ENCODE measurements at regions not wholly inside any gene's neighbourhood (a gene's known extent, or its start where the extent isn't known, plus 50 kb on each side); places are given as distances from the start of the nearest gene placed in this dataset.

- Mint-ChIP-seq H3K4me3 (no peak overlapping the region), H3K27ac (no peak overlapping the region), H3K4me1 (peaks cover 11 to 17% (median 13%) of the 10 kb centered on the region in 3 donors), H3K27me3 (peaks cover 0 to 17% of the 10 kb centered on the region in 2 donors), H3K9me3 (no peaks in the 10 kb centered on the region), H3K36me3 (no peaks in the 10 kb centered on the region)
- Histone ChIP-seq H3K27ac (ENCODE audit: low read length) (no peak overlapping the region), H3K27me3 (replicated peaks in 1 of 2; ENCODE audit: control insufficient read depth in 2 of 2, extremely low read depth in 1 of 2, insufficient read depth in 2 of 2, low read length in 1 of 2) (peaks cover 0 to 31% of the 10 kb centered on the region in 2 experiments), H3K4me1 (ENCODE audit: control insufficient read depth in 1 of 2, extremely low read depth in 1 of 2, insufficient read depth in 2 of 2, low read length in 2 of 2) (peaks cover 0 to 5% of the 10 kb centered on the region in 2 experiments), H3K4me3 (ENCODE audit: control insufficient read depth in 1 of 2, extremely low read depth in 1 of 2, low read length in 1 of 2) (no peak overlapping the region), H3K9me3 (no peaks in the 10 kb centered on the region), H3K36me3 (ENCODE audit: control insufficient read depth in 2 of 2, extremely low read depth in 1 of 2, insufficient read depth in 1 of 2, low read length in 1 of 2) (no peaks in the 10 kb centered on the region)
- ATAC-seq (replicated peaks in 1 of 4) (no peak), DNase-seq (no peak)
- ChIA-PET CTCF (no interaction called here), POLR2A (no interaction called here)
- 100% methylated on average over 4 of the region's 12 CpGs for WGBS (ENCODE audit: insufficient coverage)
Observed at GRCh38 chr20:17869295-17869994, 99.1 kb downstream of the SNX5 start.

DNA sequence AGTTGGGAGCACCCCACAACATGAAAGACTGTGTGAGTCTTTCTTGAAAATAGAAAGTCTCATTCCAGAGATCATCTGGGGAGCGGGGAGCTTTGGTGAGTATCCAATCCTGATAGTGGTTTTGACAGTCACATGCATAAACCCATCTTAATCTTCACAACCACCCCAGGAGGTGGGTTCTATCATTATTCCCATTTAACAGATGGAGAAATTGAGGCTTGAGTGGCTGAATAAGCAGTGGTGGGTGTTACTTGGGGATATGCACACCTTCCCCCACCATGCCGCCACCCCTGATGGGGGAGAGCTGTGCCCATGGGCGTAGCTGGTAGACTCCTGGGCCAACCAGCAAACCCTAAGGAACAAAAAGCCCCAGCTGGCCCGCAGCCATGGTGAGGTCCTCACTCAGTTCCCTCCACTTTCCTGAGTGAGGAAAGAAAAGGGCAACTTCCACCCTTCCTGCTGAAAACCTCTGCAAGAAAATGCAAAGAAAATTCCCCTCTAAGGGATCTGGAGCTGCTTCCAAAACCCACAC is 99.8 kb downstream of the SNX5 start:
- WGBS (ENCODE audit: insufficient coverage): no CpG with 5 or more reads among the region's 4 CpGs

DNA sequence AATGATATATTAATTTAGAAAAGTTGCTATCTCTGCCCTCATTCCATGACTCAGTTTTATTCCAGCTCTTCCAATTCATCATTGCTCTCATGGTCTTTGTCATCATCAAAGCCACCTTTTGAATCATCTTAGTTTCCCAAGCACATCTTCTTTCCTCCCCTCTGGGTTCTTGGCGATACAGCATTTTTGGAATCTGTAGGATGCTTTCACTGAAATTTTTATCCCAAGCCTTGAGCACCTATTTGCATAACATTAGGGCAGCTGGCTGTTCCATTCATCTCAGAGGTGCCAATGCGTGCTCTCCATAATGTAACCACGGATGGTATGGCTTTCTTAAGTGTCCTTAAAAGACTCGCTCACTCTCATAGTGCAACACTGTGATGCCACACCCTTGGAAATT is 100.4 kb downstream of the SNX5 start:
- H3K27ac ChIP-seq (ENCODE audit: low read length): no peak overlapping the region
- CTCF ChIA-PET: interaction anchor here in 1 of 2 donors (0.8 kb wide), 1 partner anchor 50 kb away, joined by 12 read pairs; no protein-coding TSS in a partner anchor
- DNase-seq (no peak), ATAC-seq (replicated peaks in 1 of 4) (no peak)
- WGBS (ENCODE audit: insufficient coverage): 78% methylated on average over 3 of the region's 4 CpGs
- H3K36me3 ChIP-seq (ENCODE audit: control insufficient read depth in 2 of 2, extremely low read depth in 1 of 2, insufficient read depth in 1 of 2, low read length in 1 of 2): no peaks in the 10 kb centered on the region
- H3K27me3 ChIP-seq (replicated peaks in 1 of 2; ENCODE audit: control insufficient read depth in 2 of 2, extremely low read depth in 1 of 2, insufficient read depth in 2 of 2, low read length in 1 of 2): peaks cover 0 to 31% of the 10 kb centered on the region in 2 experiments
- no peak overlapping the region for H3K4me3 Mint-ChIP-seq
- H3K9me3 ChIP-seq: no peaks in the 10 kb centered on the region
- no peak overlapping the region for H3K4me3 ChIP-seq (ENCODE audit: control insufficient read depth in 1 of 2, extremely low read depth in 1 of 2, low read length in 1 of 2)
- peaks cover 11 to 13% (median 11%) of the 10 kb centered on the region in 3 donors for H3K4me1 Mint-ChIP-seq
- H3K27me3 Mint-ChIP-seq: peaks cover 0 to 17% of the 10 kb centered on the region in 2 donors
- no peaks in the 10 kb centered on the region for H3K36me3 Mint-ChIP-seq
- POLR2A ChIA-PET: no interaction called here
- H3K4me1 ChIP-seq (ENCODE audit: control insufficient read depth in 1 of 2, extremely low read depth in 1 of 2, insufficient read depth in 2 of 2, low read length in 2 of 2): peaks cover 0 to 5% of the 10 kb centered on the region in 2 experiments
- no peaks in the 10 kb centered on the region for H3K9me3 Mint-ChIP-seq
- no peak overlapping the region for H3K27ac Mint-ChIP-seq

More for the DNA sequence above, 99.8 kb downstream of the SNX5 start:
- peaks cover 0 to 31% of the 10 kb centered on the region in 2 experiments for H3K27me3 ChIP-seq (replicated peaks in 1 of 2; ENCODE audit: control insufficient read depth in 2 of 2, extremely low read depth in 1 of 2, insufficient read depth in 2 of 2, low read length in 1 of 2)
- H3K36me3 ChIP-seq (ENCODE audit: control insufficient read depth in 2 of 2, extremely low read depth in 1 of 2, insufficient read depth in 1 of 2, low read length in 1 of 2): no peaks in the 10 kb centered on the region
- H3K4me3 ChIP-seq (ENCODE audit: control insufficient read depth in 1 of 2, extremely low read depth in 1 of 2, low read length in 1 of 2): no peak overlapping the region
- CTCF ChIA-PET: no interaction called here
- Mint-ChIP-seq H3K4me1 (peaks cover 11 to 13% (median 11%) of the 10 kb centered on the region in 3 donors), H3K4me3 (no peak overlapping the region), H3K27me3 (peaks cover 0 to 17% of the 10 kb centered on the region in 2 donors), H3K36me3 (no peaks in the 10 kb centered on the region), H3K9me3 (no peaks in the 10 kb centered on the region), H3K27ac (no peak overlapping the region)
- peaks cover 0 to 5% of the 10 kb centered on the region in 2 experiments for H3K4me1 ChIP-seq (ENCODE audit: control insufficient read depth in 1 of 2, extremely low read depth in 1 of 2, insufficient read depth in 2 of 2, low read length in 2 of 2)
- no peak overlapping the region for H3K27ac ChIP-seq (ENCODE audit: low read length)
- H3K9me3 ChIP-seq: no peaks in the 10 kb centered on the region
- DNase-seq (no peak), ATAC-seq (replicated peaks in 1 of 4) (no peak)
- POLR2A ChIA-PET: no interaction called here

DNA sequence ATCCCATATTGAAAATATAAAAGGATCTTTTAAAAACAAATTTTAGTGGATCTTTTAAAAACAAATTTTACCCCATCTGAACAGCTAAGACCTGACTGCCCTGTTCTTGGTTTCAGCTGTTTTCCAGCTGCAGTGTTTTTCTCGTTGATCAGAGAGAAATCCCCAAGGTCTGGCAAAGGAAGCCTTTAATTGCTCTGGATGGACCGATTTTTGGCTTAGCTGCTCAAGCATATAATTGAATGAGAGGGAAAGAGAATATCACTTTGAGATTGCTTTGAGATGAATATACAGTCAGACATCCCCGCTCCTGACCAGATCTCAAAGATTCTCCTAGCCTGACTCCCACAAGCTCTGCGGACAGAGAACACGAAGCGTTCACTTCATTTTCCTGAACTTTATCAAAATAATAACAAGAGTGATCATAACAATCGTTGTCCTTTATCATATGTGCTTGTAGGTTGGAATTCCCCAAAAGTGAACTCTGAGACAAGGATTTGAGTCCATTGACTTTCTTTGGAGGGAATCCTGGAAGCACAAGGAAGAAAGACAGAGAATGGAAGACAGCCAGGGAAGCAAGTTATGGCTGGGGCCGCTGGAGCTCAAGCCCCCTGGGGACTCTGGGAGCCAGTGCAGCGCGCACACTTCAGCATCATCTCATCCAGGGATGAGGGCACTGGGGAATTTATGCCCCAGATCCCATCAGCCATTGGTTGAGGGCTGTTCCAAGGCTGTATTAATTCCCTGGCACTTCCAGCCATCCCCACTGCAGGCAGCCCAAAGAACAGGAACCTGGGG is 101.3 kb downstream of the SNX5 start:
- 87% methylated on average over 3 of the region's 10 CpGs for WGBS (ENCODE audit: insufficient coverage)
- ChIA-PET CTCF (interaction anchor here in 1 of 2 donors (0.8 kb wide), 1 partner anchor 51 kb away, joined by 12 read pairs; no protein-coding TSS in a partner anchor), POLR2A (no interaction called here)
- H3K27me3 ChIP-seq (replicated peaks in 1 of 2; ENCODE audit: control insufficient read depth in 2 of 2, extremely low read depth in 1 of 2, insufficient read depth in 2 of 2, low read length in 1 of 2): peaks cover 0 to 33% of the 10 kb centered on the region in 2 experiments
- H3K36me3 Mint-ChIP-seq: no peaks in the 10 kb centered on the region
- no peak for DNase-seq
- no peak for ATAC-seq (replicated peaks in 1 of 4)
- H3K4me3 Mint-ChIP-seq: no peak overlapping the region
- H3K4me1 Mint-ChIP-seq: peaks cover 9 to 10% (median 9%) of the 10 kb centered on the region in 3 donors
- H3K36me3 ChIP-seq (ENCODE audit: control insufficient read depth in 2 of 2, extremely low read depth in 1 of 2, insufficient read depth in 1 of 2, low read length in 1 of 2): no peaks in the 10 kb centered on the region
- peaks cover 0 to 2% of the 10 kb centered on the region in 2 experiments for H3K4me1 ChIP-seq (ENCODE audit: control insufficient read depth in 1 of 2, extremely low read depth in 1 of 2, insufficient read depth in 2 of 2, low read length in 2 of 2)
- peaks cover under 1 to 17% of the 10 kb centered on the region in 2 donors for H3K27me3 Mint-ChIP-seq
- H3K9me3 ChIP-seq: no peaks in the 10 kb centered on the region
- no peak overlapping the region for H3K27ac Mint-ChIP-seq
- H3K9me3 Mint-ChIP-seq: no peaks in the 10 kb centered on the region
- H3K27ac ChIP-seq (ENCODE audit: low read length): no peak overlapping the region
- H3K4me3 ChIP-seq (ENCODE audit: control insufficient read depth in 1 of 2, extremely low read depth in 1 of 2, low read length in 1 of 2): no peak overlapping the region

- DNase-seq: no peak
- CTCF ChIA-PET: no interaction called here
Observed at GRCh38 chr20:17866234-17867001, 102.2 kb downstream of the SNX5 start.

More at GRCh38 chr20:17866234-17867001, 102.2 kb downstream of the SNX5 start:
- no peak for ATAC-seq (replicated peaks in 1 of 4)
- Histone ChIP-seq H3K27ac (ENCODE audit: low read length) (no peak overlapping the region), H3K4me1 (ENCODE audit: control insufficient read depth in 1 of 2, extremely low read depth in 1 of 2, insufficient read depth in 2 of 2, low read length in 2 of 2) (no peaks in the 10 kb centered on the region), H3K36me3 (ENCODE audit: control insufficient read depth in 2 of 2, extremely low read depth in 1 of 2, insufficient read depth in 1 of 2, low read length in 1 of 2) (no peaks in the 10 kb centered on the region), H3K27me3 (replicated peaks in 1 of 2; ENCODE audit: control insufficient read depth in 2 of 2, extremely low read depth in 1 of 2, insufficient read depth in 2 of 2, low read length in 1 of 2) (peaks cover 0 to 33% of the 10 kb centered on the region in 2 experiments), H3K4me3 (ENCODE audit: control insufficient read depth in 1 of 2, extremely low read depth in 1 of 2, low read length in 1 of 2) (no peak overlapping the region), H3K9me3 (no peaks in the 10 kb centered on the region)
- Mint-ChIP-seq H3K27ac (no peak overlapping the region), H3K27me3 (peaks cover 3 to 22% of the 10 kb centered on the region in 2 donors), H3K4me3 (no peak overlapping the region), H3K4me1 (peaks cover under 1 to 6% (median 1%) of the 10 kb centered on the region in 3 donors), H3K36me3 (no peaks in the 10 kb centered on the region), H3K9me3 (no peaks in the 10 kb centered on the region)
- WGBS (ENCODE audit: insufficient coverage): 90% methylated on average over 3 of the region's 7 CpGs
- POLR2A ChIA-PET: no interaction called here
